SK-N-SH (cell line): ENCODE measurements at regions not wholly inside any gene's neighbourhood (a gene's known extent, or its start where the extent isn't known, plus 50 kb on each side); places are given as distances from the start of the nearest gene placed in this dataset.

ENCODE experiments used
- CTCF ChIA-PET: fragments of 300-600, 350-600 bp; formaldehyde crosslinking; extraction: SDS; loops from one replicate; lab custom pipeline; 2021; lab: Yijun Ruan, JAX
- POLR2A ChIA-PET: fragments of 350-600 bp; sonication (Branson Sonifier 250); formaldehyde crosslinking; extraction: SDS; loops from one replicate; lab custom pipeline; 2020; ENCODE audit warnings: antibody characterized with exemption, inconsistent platforms; lab: Yijun Ruan, JAX
- DNase-seq: peaks from one replicate; pipeline ENCODE4 v3.0.0; 2012
- H2AFZ ChIP-seq: fragments of 200-600 bp; sonication (generic); 2 replicates; pipeline ENCODE4 v1.8.1; 2016; ENCODE audit warnings: antibody characterized with exemption, mild to moderate bottlenecking, low read depth
- H3F3A ChIP-seq: fragments of 200-600 bp; sonication (generic); replicated peaks from 2 replicates; pipeline ENCODE3; 2016; ENCODE audit warnings: antibody characterized with exemption, mild to moderate bottlenecking; ENCODE audit not compliant: insufficient read depth
- H3K27ac ChIP-seq, 2 experiments: fragments of 200-500 bp in 1 of 2; fragments of 200-600 bp in 1 of 2; sonication (Bioruptor generic) in 1 of 2; sonication (generic), shearing (Covaris generic) in 1 of 2; 2 replicates each; pipeline versions ENCODE4 v1.5.1 to v1.6.1; 2014 to 2016; ENCODE audit warnings: low read depth in 2 of 2, inconsistent platforms in 1 of 2, low read length in 1 of 2, mild to moderate bottlenecking in 1 of 2, mixed read lengths in 1 of 2
- H3K27me3 ChIP-seq: fragments of 200-600 bp; sonication (generic), shearing (Covaris generic); 2 replicates; pipeline ENCODE4 v1.6.1; 2016; ENCODE audit warnings: mixed run types; ENCODE audit not compliant: insufficient read depth
- H3K36me3 ChIP-seq, 2 experiments: fragments of 200-500 bp in 1 of 2; fragments of 200-600 bp in 1 of 2; sonication (Bioruptor generic) in 1 of 2; sonication (generic) in 1 of 2; replicated peaks in 1 of 2; 2 replicates each; pipeline versions ENCODE3 to v1.5.1; 2014 to 2016; ENCODE audit warnings: low read length in 1 of 2, mild to moderate bottlenecking in 1 of 2; ENCODE audit not compliant: insufficient read depth in 2 of 2, control insufficient read depth in 1 of 2
- H3K4me1 ChIP-seq, 2 experiments: fragments of 200-500 bp in 1 of 2; fragments of 200-600 bp in 1 of 2; sonication (Bioruptor generic) in 1 of 2; sonication (generic), shearing (Covaris generic) in 1 of 2; 2 replicates each; pipeline versions ENCODE4 v1.5.1 to v1.6.1; 2014 to 2016; ENCODE audit warnings: low read depth in 1 of 2, low read length in 1 of 2, mixed run types in 1 of 2; ENCODE audit not compliant: insufficient read depth in 2 of 2, control insufficient read depth in 1 of 2
- H3K4me2 ChIP-seq: fragments of 200-600 bp; sonication (generic), shearing (Covaris generic); 2 replicates; pipeline ENCODE4 v1.6.1; 2017; ENCODE audit warnings: mixed run types
- H3K4me3 ChIP-seq, 2 experiments: fragments of 200-500 bp in 1 of 2; fragments of 200-600 bp in 1 of 2; sonication (Bioruptor generic) in 1 of 2; sonication (generic), shearing (Covaris generic) in 1 of 2; 2 replicates each; pipeline versions ENCODE4 v1.5.1 to v1.8.1; 2014 to 2016; ENCODE audit warnings: low read depth in 2 of 2, inconsistent platforms in 1 of 2, low read length in 1 of 2, mild to moderate bottlenecking in 1 of 2, mixed read lengths in 1 of 2, moderate library complexity in 1 of 2
- H3K79me2 ChIP-seq: fragments of 200-600 bp; sonication (generic); 2 replicates; pipeline ENCODE4 v1.8.1; 2017; ENCODE audit warnings: mild to moderate bottlenecking; ENCODE audit not compliant: insufficient read depth
- H3K9ac ChIP-seq: fragments of 200-600 bp; sonication (generic); 2 replicates; pipeline ENCODE4 v1.6.1; 2017; ENCODE audit warnings: mixed run types
- H3K9me2 ChIP-seq: fragments of 200-600 bp; sonication (generic); 2 replicates; pipeline ENCODE4 v1.6.1; 2017; ENCODE audit warnings: mixed run types
- H3K9me3 ChIP-seq: fragments of 200-600 bp; sonication (generic); 2 replicates; pipeline ENCODE4 v1.6.1; 2017; ENCODE audit warnings: mixed run types, mild to moderate bottlenecking, moderate library complexity
- H4K20me1 ChIP-seq: fragments of 200-600 bp; sonication (generic); 2 replicates; pipeline ENCODE4 v1.6.1; 2017; ENCODE audit warnings: mild to moderate bottlenecking, mixed run types; ENCODE audit not compliant: insufficient read depth
- CTCF ChIP-seq: fragments of 200-600 bp; sonication (generic); IDR thresholded peaks from 2 replicates; pipeline ENCODE4 v1.6.1; 2017; ENCODE audit warnings: antibody characterized with exemption, mild to moderate bottlenecking, moderate library complexity
- ELF1 ChIP-seq: IDR thresholded peaks from 2 replicates; pipeline ENCODE4 v1.4.0; 2012
- EP300 ChIP-seq, 2 experiments: IDR thresholded peaks; 2 replicates each; pipeline versions ENCODE4 v1.4.0 to v1.6.1; 2012; ENCODE audit warnings: borderline replicate concordance in 1 of 2, low read depth in 1 of 2, low read length in 1 of 2
- EZH2phosphoT487 ChIP-seq: fragments of 200-600 bp; sonication (generic); IDR thresholded peaks from 2 replicates; pipeline ENCODE4 v1.6.1; 2017; ENCODE audit warnings: low read depth, mixed run types, mild to moderate bottlenecking, antibody characterized with exemption, moderate library complexity, borderline replicate concordance
- FOSL2 ChIP-seq: IDR thresholded peaks from 2 replicates; pipeline ENCODE4 v1.4.0; 2012; ENCODE audit warnings: low read depth, mild to moderate bottlenecking, moderate library complexity, borderline replicate concordance
- NFIC ChIP-seq: IDR thresholded peaks from 2 replicates; pipeline ENCODE4 v1.4.0; 2012; ENCODE audit warnings: borderline replicate concordance
- PBX3 ChIP-seq: IDR thresholded peaks from 2 replicates; pipeline ENCODE4; 2012
- RAD21 ChIP-seq: IDR thresholded peaks from 2 replicates; pipeline ENCODE4 v1.6.1; 2012; ENCODE audit warnings: mild to moderate bottlenecking, low read length
- RFX5 ChIP-seq: IDR thresholded peaks from 2 replicates; pipeline ENCODE4 v1.6.1; 2012; ENCODE audit warnings: mild to moderate bottlenecking, improper control_type of control experiment, low read length
- RXRA ChIP-seq: IDR thresholded peaks from 2 replicates; pipeline ENCODE4 v1.4.0; 2012; ENCODE audit warnings: low read depth, mild to moderate bottlenecking, borderline replicate concordance
- ZBTB33 ChIP-seq: IDR thresholded peaks from 2 replicates; pipeline ENCODE4 v1.4.0; 2012; ENCODE audit warnings: low read depth, borderline replicate concordance
- WGBS: methylation state at CpG from one replicate; pipeline ENCODE4 v1.1.6; 2017; ENCODE audit warnings: low lambda C conversion rate; 5-methylcytosine and 5-hydroxymethylcytosine counted together

GRCh38 chr1:55716151-55716550, 501.0 kb upstream of the USP24 start:
- no peaks in the 10 kb centered on the region for H3K79me2 ChIP-seq
- H3K4me3 ChIP-seq: no peak overlapping the region
- no peaks in the 10 kb centered on the region for H3K9me3 ChIP-seq
- H3K9ac ChIP-seq: no peak overlapping the region
- DNase-seq: no peak
- H3K4me2 ChIP-seq: 0 out of 2 replicates have a peak overlapping the region, but pooled peaks have one; percentile 5
- WGBS: 66% methylated on average over 2 of the region's 2 CpGs
- H3K4me1 ChIP-seq: peaks cover 18 to 36% of the 10 kb centered on the region in 2 experiments
- H3K27ac ChIP-seq: peak overlapping the region; percentile 2 to 96; a peak in 1 of 4 replicates
- no peaks in the 10 kb centered on the region for H4K20me1 ChIP-seq
- H3K27me3 ChIP-seq: no peaks in the 10 kb centered on the region
- TF ChIP-seq EZH2phosphoT487 (no peak), EP300 (IDR thresholded peaks at IDR 0.05; ENCODE audit: borderline replicate concordance in 1 of 2, low read depth in 1 of 2, low read length in 1 of 2) (peak in 1 of 2 experiments; percentile 30; a peak in 1 of 4 replicates), ELF1 (no peak), NFIC (no peak), RFX5 (no peak), PBX3 (peak; percentile 10; the same call in 1 of the 2 replicates)
- no peaks in the 10 kb centered on the region for H3K9me2 ChIP-seq
- H3F3A ChIP-seq: peaks cover 21% of the 10 kb centered on the region
- H3K36me3 ChIP-seq: no peaks in the 10 kb centered on the region
- CTCF ChIA-PET: interaction anchor here (1.3 kb wide), 1 partner anchor 15 kb away, joined by 5 read pairs; no protein-coding TSS in a partner anchor
- no peak overlapping the region for H2AFZ ChIP-seq
- POLR2A ChIA-PET: no interaction called here

GRCh38 chr1:55714230-55714629, 499.1 kb upstream of the USP24 start:
- H3K4me1 ChIP-seq: peaks cover 10 to 22% of the 10 kb centered on the region in 2 experiments
- CTCF ChIA-PET: no interaction called here

More at GRCh38 chr1:55714230-55714629, 499.1 kb upstream of the USP24 start:
- no peak overlapping the region for H3K9ac ChIP-seq
- no peaks in the 10 kb centered on the region for H3K9me3 ChIP-seq
- no peak overlapping the region for H3K4me3 ChIP-seq
- no peak overlapping the region; a peak in 1 of 4 replicates for H3K27ac ChIP-seq
- peaks cover 11% of the 10 kb centered on the region for H3F3A ChIP-seq
- DNase-seq: no peak
- POLR2A ChIA-PET: no interaction called here
- no peaks in the 10 kb centered on the region for H4K20me1 ChIP-seq
- TF ChIP-seq PBX3 (no peak), FOSL2 (no peak), ZBTB33 (no peak), RXRA (no peak), RAD21 (no peak), NFIC (no peak), CTCF (no peak)
- no peaks in the 10 kb centered on the region for H3K27me3 ChIP-seq
- H2AFZ ChIP-seq: no peak overlapping the region
- no peaks in the 10 kb centered on the region for H3K79me2 ChIP-seq
- H3K4me2 ChIP-seq: no peak overlapping the region
- no peaks in the 10 kb centered on the region for H3K36me3 ChIP-seq
- 93% methylated on average over 3 of the region's 3 CpGs for WGBS
- no peaks in the 10 kb centered on the region for H3K9me2 ChIP-seq
